ENCODE measurements at regions not wholly inside any gene's neighbourhood (a gene's known extent, or its start where the extent isn't known, plus 50 kb on each side); places are given as distances from the start of the nearest gene placed in this dataset.

DNA sequence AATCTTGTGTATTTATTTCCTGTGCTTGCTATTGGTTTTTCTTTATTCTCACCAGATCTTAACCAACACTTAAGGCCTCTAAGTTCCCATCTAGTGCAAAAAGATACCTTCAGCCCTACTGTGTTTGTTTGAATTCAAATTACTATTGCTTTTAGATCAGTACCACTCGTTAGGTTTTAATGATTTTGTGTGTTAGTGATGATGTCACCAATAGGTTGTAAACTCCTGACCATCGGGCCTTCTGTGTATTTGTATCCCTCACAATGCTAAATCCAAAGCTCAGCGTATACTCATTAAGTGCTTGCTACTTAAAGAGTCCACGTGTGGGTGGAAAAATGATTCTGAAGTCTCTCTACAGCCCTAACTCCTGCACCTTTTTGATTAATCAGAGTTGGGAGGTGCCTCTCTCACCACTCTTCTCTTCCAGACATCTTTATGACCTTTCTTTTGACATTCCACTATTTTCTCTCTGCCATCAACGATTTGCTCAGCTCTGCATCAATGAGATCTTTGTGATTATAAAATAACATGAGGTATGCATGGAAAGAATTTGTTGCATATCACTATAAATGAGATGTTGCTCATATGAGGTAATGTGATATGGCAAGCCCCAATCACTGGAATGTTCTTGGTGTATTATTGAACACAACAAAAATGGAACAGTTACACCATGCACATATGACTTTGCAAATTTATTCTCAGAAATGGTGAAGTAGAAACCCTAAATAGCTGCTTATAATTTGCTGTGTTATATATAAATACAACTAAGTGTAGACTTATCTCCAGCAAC lies 55.1 kb upstream of the LAMA2 start:
- Histone ChIP-seq H3K27me3 (ENCODE audit: insufficient read depth, poor library complexity, severe bottlenecking) (no peaks in the 10 kb centered on the region), H3K4me3 (replicated peaks; ENCODE audit: insufficient read depth, low read length) (no peak overlapping the region), H3K27ac (replicated peaks) (no peak overlapping the region)
- TF ChIP-seq POLR2AphosphoS5 (IDR thresholded peaks at IDR 0.05; ENCODE audit: low read depth) (no peak), SPI1 (IDR thresholded peaks at IDR 0.05; ENCODE audit: borderline replicate concordance, low read depth) (no peak), GABPA (IDR thresholded peaks at IDR 0.05; ENCODE audit: low read depth) (no peak)
- TF ChIP-seq, protein P1, sequence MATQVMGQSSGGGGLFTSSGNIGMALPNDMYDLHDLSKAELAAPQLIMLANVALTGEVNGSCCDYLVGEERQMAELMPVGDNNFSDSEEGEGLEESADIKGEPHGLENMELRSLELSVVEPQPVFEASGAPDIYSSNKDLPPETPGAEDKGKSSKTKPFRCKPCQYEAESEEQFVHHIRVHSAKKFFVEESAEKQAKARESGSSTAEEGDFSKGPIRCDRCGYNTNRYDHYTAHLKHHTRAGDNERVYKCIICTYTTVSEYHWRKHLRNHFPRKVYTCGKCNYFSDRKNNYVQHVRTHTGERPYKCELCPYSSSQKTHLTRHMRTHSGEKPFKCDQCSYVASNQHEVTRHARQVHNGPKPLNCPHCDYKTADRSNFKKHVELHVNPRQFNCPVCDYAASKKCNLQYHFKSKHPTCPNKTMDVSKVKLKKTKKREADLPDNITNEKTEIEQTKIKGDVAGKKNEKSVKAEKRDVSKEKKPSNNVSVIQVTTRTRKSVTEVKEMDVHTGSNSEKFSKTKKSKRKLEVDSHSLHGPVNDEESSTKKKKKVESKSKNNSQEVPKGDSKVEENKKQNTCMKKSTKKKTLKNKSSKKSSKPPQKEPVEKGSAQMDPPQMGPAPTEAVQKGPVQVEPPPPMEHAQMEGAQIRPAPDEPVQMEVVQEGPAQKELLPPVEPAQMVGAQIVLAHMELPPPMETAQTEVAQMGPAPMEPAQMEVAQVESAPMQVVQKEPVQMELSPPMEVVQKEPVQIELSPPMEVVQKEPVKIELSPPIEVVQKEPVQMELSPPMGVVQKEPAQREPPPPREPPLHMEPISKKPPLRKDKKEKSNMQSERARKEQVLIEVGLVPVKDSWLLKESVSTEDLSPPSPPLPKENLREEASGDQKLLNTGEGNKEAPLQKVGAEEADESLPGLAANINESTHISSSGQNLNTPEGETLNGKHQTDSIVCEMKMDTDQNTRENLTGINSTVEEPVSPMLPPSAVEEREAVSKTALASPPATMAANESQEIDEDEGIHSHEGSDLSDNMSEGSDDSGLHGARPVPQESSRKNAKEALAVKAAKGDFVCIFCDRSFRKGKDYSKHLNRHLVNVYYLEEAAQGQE (IDR thresholded peaks at IDR 0.05; ENCODE audit: insufficient replicate concordance, low read depth), result no peak
- TF ChIP-seq, protein P2, sequence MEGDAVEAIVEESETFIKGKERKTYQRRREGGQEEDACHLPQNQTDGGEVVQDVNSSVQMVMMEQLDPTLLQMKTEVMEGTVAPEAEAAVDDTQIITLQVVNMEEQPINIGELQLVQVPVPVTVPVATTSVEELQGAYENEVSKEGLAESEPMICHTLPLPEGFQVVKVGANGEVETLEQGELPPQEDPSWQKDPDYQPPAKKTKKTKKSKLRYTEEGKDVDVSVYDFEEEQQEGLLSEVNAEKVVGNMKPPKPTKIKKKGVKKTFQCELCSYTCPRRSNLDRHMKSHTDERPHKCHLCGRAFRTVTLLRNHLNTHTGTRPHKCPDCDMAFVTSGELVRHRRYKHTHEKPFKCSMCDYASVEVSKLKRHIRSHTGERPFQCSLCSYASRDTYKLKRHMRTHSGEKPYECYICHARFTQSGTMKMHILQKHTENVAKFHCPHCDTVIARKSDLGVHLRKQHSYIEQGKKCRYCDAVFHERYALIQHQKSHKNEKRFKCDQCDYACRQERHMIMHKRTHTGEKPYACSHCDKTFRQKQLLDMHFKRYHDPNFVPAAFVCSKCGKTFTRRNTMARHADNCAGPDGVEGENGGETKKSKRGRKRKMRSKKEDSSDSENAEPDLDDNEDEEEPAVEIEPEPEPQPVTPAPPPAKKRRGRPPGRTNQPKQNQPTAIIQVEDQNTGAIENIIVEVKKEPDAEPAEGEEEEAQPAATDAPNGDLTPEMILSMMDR (IDR thresholded peaks at IDR 0.05; ENCODE audit: insufficient read depth, low read length), result no peak
- DNase-seq (ENCODE audit: low read depth in 1 of 2, low spot score in 1 of 2), result no peak

DNA sequence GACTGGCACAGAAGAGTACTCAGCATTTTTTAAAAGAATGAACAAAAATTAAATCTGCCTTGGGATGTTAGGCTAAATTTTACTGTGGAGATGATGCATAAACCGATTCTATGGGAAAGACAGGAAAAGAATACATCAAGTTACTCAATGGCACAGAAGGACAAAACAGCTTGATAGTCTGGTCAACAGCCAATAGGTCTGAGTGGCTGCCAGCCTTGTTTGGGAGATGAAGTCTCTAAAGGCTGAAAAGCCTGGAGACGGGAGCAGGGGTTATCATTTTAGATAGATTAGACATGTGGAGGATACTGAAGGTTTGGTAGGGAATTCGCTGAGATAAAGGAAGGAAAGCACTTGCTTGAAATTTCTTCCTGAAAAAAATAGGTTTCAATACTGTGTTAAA lies 56.3 kb upstream of the LAMA2 start:
- Histone ChIP-seq H3K27me3 (ENCODE audit: insufficient read depth, poor library complexity, severe bottlenecking) (no peaks in the 10 kb centered on the region), H3K27ac (replicated peaks) (no peak overlapping the region), H3K4me3 (replicated peaks; ENCODE audit: insufficient read depth, low read length) (no peak overlapping the region)
- TF ChIP-seq, protein P1 (IDR thresholded peaks at IDR 0.05; ENCODE audit: insufficient replicate concordance, low read depth), result no peak
- TF ChIP-seq SPI1 (IDR thresholded peaks at IDR 0.05; ENCODE audit: borderline replicate concordance, low read depth), result no peak
- no peak for TF ChIP-seq POLR2AphosphoS5 (IDR thresholded peaks at IDR 0.05; ENCODE audit: low read depth)
- no peak for TF ChIP-seq GABPA (IDR thresholded peaks at IDR 0.05; ENCODE audit: low read depth)
- TF ChIP-seq, protein P2 (IDR thresholded peaks at IDR 0.05; ENCODE audit: insufficient read depth, low read length), result no peak
- DNase-seq (ENCODE audit: low read depth in 1 of 2, low spot score in 1 of 2), result no peak

DNA sequence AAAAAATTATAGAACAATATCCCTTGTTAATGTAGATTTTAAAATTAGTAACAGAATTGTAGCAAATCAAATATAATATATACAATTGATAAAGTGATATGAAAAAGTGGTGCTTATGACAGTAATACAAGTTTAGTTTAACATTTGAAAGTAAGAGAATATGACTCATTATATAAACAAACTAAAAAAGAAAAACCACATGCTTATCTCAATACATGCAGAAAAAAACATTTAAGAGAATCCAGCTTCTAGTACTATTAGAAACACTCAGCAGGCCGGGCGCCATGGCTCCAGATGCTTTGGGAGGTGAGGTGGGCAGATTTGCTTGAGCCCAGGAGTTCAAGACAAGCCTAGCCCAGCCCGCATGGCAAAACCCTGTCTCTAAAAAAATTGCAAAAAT lies 60.7 kb upstream of the LAMA2 start:
- H3K27ac ChIP-seq (replicated peaks), result no peak overlapping the region
- no peak for DNase-seq (ENCODE audit: low read depth in 1 of 2, low spot score in 1 of 2)
- no peak overlapping the region for H3K4me3 ChIP-seq (replicated peaks; ENCODE audit: insufficient read depth, low read length)
- TF ChIP-seq SPI1 (IDR thresholded peaks at IDR 0.05; ENCODE audit: borderline replicate concordance, low read depth), result no peak
- TF ChIP-seq, protein P1 (IDR thresholded peaks at IDR 0.05; ENCODE audit: insufficient replicate concordance, low read depth), result no peak
- TF ChIP-seq, protein P2 (IDR thresholded peaks at IDR 0.05; ENCODE audit: insufficient read depth, low read length), result no peak
- TF ChIP-seq GABPA (IDR thresholded peaks at IDR 0.05; ENCODE audit: low read depth), result no peak
- TF ChIP-seq POLR2AphosphoS5 (IDR thresholded peaks at IDR 0.05; ENCODE audit: low read depth), result no peak
- H3K27me3 ChIP-seq (ENCODE audit: insufficient read depth, poor library complexity, severe bottlenecking), result no peaks in the 10 kb centered on the region
